HG02970 (cell line): ENCODE measurements at regions not wholly inside any gene's neighbourhood (a gene's known extent, or its start where the extent isn't known, plus 50 kb on each side); places are given as distances from the start of the nearest gene placed in this dataset.

ENCODE experiments used
- ATAC-seq: cut with Tn5 transposase; IDR thresholded peaks from one replicate; pipeline ENCODE4 v1.9.1; 2021; ENCODE audit warnings: mild to moderate bottlenecking, moderate library complexity, moderate number of reproducible peaks; ENCODE audit not compliant: unreplicated experiment, low FRiP score

DNA sequence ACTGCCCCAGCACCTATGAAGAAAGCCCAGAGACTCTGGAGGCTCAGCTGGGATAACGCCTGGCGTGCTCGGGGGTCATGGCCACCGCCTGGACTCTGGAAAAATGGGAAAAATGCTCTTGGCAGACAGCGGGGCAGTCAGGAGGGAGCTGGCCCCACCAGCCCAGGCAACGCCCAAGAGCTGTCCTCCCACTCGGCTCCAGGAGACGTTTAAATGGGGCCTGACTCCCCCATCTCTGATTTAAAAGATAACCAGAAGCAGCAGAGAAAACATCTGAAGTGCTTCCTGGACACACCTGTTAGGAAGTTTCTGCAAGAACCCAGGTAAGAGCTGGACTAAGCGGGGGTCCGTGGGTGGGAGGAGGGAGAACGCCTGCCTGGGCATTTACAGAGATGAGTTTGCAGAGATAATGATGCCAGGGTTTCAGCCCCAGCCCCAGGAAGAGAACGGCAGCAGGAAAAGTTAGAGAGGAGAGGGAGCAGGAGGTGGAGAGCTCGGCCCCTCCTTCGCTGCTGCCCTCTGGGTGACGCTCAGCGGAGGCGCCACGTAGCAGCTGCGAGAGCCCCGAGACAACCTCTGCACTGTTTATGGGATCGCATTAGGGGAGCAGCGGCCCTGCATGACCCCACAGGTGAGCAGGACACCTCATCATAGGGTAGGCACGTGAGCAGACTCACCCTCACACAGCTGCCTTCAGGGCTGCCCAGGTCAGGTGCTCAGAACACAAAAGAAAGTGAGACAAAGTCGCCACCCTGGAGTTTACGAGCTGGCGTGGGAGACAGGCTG, 83.5 kb upstream of the INSIG1 start:
- no peak for ATAC-seq

GRCh38 chr7:155215576-155216325, 81.9 kb upstream of the INSIG1 start:
- no peak for ATAC-seq

DNA sequence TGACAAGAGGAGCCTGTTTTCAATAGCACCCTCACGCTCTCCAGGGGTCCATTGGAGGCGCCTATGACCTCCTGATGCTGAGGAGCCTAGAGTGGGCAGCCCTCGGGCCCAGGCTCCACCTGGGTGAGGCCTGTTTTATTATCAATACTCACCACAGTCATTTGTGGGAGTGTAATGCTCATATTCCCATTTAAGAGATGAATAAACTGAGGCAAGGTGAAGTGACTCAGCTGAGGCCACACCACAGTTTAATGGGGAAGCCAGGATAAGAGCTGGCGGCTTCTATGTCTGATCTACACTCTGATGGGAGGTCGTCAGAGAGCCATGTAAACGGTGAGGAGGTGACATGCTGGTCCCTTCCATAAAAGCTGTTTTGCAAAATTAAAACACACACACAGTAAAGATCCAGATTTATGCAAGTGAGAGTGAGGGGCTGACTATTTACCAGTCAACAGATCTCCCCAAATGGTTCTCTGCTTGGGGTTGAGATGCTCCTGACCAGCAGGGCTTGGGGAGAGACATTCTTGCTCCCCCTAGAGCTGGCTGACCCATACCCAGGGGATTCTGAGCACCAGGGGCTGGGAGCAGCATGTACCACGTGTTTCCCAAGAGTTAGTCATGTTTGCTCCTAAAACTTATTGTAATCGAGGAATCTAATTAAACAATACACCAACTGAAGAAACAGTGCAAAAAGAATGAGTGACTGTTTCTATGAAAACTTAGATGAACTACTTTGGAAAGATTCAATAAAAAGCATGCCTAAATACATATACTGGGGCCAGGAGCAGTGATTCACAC, 81.0 kb upstream of the INSIG1 start:
- ATAC-seq: no peak

DNA sequence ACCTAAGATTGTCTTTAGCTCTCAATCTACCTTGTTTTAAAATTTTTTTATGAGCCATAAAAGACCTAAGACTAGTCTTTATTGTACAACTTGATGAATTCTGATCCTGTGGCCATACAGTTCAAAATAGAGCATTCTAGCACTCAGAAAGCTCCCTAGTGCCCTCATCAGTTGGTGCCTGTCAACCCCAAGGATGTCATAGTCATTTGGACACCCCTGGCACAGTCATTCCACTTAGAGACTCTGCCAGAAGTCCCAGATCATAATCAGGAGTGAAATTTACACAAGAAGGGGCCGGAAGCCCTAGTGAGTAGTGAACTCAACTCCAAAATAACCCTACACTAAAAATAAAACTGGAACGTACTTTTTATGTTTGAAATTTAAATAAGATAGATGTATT, 80.0 kb upstream of the INSIG1 start:
- ATAC-seq: no peak

GRCh38 chr7:155218276-155219153, 79.2 kb upstream of the INSIG1 start:
- ATAC-seq: no peak

DNA sequence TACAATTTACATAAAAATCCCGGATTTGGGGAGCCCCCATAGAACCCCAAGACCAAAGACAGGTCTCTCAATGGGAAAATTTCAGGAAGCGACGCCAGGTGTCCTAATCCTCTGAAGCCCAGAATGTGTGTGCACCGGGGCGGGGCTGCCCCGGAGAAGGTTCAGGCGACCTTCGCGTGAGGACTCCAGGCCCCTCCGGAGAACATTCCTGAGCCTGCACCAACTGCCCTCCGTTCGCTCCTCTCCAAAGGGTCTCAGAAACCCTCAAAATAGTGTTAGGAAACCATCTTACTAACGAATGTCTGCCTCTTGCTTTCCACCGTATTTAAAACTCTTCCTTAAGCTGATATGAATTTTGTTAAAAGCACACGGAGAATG, 78.5 kb upstream of the INSIG1 start:
- ATAC-seq: no peak

GRCh38 chr7:155219947-155220769, 77.5 kb upstream of the INSIG1 start:
- ATAC-seq: no peak

DNA sequence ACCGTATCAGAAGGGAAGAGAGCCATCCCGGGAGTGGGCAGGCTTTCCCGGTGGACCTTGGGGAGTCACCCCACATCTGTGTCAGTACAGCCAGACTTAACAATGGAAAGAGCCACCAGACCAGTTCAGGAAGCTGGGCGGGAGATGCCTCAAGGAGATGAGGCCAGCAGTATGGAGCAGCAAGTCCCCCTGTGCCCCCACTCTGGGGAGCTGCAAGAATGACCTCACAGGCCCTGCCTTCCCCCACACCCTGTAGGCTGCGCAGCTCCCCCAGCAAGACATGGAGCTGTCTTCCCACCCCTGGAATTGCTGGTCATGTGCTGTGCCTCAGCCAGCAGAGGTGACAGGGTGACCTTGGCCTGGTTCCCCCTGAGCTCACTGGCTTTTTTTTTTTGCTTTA, 76.8 kb upstream of the INSIG1 start:
- no peak for ATAC-seq

- ATAC-seq: no peak
Measured at GRCh38 chr7:155221547-155221946, 76.1 kb upstream of the INSIG1 start.

GRCh38 chr7:155222061-155222460, 75.6 kb upstream of the INSIG1 start:
- no peak for ATAC-seq

DNA sequence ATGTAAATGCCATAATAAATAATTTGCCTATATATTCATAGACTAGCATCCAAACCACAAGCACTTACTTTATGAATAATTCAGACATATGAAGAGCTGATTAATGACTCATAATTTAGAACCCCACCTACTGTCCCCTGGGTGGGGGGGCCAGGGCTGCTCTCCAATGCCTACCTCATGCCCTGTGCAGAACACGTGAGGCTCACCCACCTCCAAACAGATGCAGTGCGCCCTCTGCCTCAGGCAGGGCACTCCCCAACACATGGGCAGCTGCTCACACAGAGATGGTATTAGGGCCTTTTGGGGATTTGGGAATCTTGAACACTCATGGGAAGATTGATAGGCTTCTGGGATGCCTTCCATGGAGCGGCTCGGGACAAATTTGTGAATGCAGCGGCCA, 75.1 kb upstream of the INSIG1 start:
- no peak for ATAC-seq

GRCh38 chr7:155223021-155223420, 74.7 kb upstream of the INSIG1 start:
- no peak for ATAC-seq

GRCh38 chr7:155223503-155223902, 74.2 kb upstream of the INSIG1 start:
- no peak for ATAC-seq

DNA sequence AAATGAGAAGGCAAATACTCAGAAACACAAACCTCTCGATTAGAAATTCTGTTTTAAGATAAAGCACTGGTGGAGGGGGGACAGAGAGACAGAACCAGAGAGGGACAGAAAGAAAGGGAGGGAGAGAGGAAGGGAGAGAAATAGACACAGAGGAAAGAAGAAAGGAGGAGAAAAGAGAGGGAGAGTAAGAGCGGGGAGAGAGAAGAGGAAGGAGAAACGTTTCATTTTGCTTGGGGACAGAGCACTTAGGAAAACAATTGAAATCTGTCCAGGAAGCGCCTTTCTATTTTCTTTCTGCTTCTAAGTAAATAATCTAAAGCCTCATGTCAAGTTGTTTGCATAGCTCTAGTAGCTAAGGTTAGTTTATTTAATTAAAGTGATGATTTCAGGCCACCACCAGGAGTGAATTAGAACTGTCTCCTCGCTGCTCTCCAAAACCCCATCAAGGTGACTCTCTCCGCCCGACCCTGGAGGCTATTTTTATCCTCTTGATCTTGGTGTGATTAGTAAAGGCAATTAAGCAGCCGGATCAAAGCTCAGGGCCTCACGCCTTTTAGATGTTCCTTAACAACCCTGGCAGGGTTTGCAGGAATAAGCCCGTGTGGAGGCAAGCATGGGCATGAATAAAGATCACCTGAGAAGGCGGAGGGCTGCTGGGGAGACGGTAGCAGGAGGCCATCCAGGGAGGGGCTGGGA, 73.4 kb upstream of the INSIG1 start:
- no peak for ATAC-seq

DNA sequence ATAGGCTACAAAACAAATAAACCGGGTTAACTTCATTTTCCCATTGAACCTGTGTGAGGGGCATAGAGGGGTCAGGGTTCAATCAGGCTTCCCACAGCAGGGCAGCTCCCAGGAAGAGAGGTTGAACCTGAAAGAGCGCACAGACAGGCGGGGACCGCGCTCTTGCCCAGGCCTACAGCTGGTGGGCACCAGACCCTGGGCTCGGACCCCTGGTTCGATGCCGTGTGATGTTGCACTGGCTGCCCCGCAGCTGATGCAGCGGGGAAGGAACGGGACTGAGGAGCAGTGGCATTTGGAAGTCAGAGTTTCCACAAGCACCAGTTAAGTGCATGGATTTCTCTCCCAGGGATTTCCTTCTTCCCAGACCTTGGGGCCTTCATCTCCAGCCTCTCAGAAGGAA, 72.6 kb upstream of the INSIG1 start:
- no peak for ATAC-seq

DNA sequence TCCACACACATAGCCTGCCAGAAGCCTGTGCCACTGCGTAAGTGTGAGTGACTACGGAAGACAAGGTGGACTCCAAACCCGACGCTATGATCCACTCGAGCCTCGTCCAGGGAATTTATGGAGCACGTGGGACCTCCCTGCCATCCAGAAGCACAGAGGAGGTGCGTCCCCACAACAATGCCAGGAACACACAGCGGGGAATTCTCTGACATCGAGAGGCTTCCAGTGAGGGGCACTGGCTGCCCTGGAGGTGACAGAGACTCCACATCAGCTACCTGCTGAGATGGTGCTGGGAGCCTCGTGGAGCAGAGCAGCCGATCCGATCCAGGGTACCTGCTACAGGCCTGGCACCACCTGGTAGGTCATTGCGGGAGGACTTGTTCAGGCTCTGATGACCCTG, 72.2 kb upstream of the INSIG1 start:
- ATAC-seq: no peak

DNA sequence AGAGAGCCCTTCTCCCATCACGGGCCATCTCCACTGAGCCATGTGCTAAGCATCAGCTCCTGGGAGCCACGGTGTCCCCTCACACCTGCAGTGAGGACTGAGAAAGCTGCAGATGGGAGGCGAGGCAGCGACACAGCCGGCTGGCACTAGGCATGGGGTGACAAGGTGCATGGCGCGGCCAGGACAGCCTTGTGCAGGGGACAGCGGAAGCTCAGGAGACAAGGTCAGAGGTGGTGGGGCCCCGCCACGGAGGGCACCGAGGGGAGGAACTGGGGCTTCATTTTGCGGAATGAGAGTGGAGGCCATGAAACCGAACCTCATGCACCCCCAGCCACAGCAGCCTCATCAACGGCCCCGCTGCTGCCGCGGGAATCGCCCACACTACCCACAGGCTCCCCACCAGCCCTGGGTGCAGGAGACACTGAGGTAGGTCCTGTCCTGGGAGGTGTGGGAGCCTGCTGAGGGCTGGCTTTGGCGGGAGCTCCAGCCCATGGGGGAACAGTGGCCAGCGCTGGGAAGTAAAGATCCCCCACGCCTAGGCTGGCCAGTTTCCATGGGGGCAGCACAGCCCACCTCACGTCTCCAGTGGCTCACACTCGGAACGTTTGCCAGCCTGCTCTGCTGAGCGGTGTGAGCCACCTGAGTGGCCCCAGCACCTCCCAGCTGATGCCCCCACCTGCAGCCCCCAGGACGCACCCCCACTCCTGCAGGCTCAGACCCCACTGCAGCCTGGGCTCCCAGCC, 71.2 kb upstream of the INSIG1 start:
- no peak for ATAC-seq
